GM19351 (cell line): ENCODE measurements at regions not wholly inside any gene's neighbourhood (a gene's known extent, or its start where the extent isn't known, plus 50 kb on each side); places are given as distances from the start of the nearest gene placed in this dataset.

Experiments
- ATAC-seq: cut with Tn5 transposase; IDR thresholded peaks from one replicate; pipeline ENCODE4 v1.9.1; 2021; ENCODE audit warnings: mild to moderate bottlenecking, moderate library complexity; ENCODE audit not compliant: unreplicated experiment

DNA sequence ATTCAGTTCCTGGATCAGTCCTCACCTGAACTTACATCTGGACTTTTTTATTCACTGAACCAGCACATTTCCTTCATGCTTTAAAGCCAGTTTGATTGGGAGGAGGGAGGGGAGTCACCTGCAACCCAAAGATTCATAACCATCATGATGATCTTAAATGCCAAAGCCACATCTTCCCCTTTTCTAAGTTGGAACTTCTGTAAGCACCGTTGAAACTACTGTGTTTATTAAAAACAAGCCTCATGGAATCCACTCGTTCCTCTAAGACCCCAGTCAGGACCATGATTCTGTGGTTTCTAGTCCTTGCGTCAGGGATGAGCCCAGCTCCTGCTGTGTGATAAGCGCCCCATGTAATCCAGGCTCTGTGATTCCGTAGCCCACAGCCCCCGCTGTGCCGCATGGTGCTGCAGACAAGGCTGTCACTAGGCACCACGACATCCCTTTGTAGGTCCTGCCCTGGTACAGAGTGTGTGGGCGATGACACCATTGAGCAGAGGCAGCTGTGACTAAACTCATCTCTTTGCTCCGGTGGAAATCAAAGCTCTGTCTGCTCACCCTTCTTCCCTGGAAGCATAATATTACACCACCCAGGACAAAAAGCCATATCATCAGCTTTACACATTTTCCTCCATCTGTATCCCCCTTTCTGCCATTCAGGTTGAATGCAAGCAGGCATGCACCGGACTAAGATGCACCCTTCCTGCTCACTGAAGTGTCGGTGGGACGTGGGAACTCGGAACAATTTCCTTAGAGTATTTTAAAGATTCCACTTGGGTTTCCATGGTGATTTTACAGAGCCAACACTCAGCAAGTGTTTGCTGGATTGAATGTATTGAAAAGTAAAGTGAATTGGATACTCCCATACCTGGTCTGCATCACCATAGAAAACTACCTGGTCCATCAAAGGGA is 132.0 kb upstream of the FSTL4 start:
- ATAC-seq, result no peak

GRCh38 chr5:133742431-133742988 is 130.2 kb upstream of the FSTL4 start:
- ATAC-seq, result peak; percentile 86

DNA sequence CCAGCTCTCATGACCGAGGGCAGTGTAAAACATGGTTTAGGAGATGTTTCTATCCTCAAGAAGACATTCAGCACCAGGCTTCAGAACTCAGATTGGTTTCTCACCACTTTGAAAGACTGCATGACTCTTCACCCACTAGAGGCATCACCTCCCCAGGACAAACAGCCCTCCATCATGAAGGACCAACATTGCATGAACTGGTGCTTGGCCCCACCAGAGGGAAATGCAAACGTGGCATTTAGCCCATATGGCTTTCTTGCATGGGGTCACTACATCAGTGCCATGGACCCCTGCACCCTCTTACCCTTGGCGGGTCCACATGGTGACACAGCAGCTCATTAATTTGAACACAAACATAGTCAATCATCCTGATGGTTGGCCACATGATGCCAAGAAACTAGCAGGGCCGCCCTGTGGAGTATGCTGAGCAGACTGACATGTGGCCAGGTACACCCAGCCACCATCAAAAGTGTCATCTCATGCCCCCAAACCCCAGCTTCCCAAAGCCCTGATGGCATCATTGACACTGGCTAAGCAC is 129.5 kb upstream of the FSTL4 start:
- ATAC-seq, result peak; percentile 8

- no peak for ATAC-seq
Observed at GRCh38 chr5:133741396-133741795, 129.1 kb upstream of the FSTL4 start.

GRCh38 chr5:133739181-133739780 is 126.9 kb upstream of the FSTL4 start:
- no peak for ATAC-seq

DNA sequence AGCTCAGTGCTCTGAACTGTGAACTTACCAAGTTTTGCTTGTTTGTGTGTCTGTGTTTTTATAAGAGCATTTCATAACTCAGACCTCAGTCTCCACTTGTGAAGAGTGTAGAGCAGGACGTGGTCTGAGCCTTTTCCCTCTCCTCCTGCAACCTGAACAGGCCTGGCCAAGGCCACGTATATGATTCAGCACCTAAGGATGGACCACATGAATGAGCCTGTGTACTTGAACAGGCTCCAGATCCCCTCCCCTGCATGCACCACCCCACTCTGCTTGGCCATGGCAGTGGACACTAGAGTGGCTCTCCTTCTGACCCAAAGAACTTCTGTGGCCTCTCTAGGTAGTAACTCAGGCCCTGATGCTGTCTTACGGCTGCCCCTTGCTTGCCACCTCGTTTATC is 125.9 kb upstream of the FSTL4 start:
- no peak for ATAC-seq

DNA sequence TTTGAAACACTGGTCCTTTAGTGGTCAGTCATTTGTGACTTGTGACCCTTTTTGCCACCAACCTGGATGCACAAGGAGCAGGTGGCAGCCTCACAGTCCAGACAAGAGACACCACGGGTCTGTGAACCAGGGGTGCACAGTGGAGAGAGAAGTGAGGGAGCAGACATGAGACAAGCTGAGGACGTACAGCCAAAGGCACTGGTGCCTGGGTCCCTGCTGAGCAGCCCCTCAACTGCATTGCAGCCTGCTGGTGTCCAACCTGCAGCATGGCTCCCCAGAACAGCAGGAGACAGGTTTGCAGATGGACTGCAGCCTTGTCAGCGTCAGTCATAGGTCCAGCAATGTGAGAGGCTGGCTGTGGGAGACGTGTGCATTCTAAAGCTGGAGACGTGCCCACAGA is 124.2 kb upstream of the FSTL4 start:
- no peak for ATAC-seq

DNA sequence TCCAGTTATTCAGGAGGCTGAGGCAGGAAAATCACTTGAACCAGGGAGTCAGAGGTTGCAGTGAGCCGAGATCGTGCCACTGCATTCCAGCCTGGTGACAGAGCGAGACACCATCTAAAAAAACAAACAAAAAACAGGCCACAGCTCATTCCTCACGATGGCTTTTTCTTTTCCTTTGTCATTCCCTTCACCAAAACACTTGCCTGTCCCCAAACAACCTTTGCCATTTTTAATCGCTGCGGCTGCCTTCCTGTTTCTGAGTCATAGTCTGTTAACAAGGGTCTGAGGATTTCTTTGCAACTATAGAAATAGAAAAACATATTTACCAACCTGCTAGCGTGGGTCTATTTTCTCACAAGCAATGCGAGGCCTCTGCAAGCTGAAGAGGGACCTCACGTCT is 123.0 kb upstream of the FSTL4 start:
- no peak for ATAC-seq

GRCh38 chr5:133734916-133735315 is 122.6 kb upstream of the FSTL4 start:
- ATAC-seq, result no peak

DNA sequence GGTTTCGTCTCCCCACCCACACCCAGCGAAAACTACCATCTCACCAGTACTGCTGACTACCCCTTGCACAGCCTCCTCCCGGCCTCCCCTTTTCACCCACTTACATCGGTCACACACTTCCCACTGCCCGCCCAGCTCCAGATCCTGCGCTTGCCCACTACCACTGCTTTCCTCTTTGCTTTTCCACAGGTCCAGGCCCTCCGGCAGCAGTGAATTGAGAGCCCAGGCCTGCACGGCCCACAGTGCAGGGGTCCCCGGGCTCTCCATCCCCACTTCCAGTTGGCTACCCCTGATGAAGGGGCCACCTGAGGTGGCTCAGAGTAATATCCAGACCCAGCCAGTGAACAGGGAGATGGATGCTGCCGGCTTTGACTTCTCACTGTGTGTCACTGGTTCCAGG is 120.2 kb upstream of the FSTL4 start:
- no peak for ATAC-seq

DNA sequence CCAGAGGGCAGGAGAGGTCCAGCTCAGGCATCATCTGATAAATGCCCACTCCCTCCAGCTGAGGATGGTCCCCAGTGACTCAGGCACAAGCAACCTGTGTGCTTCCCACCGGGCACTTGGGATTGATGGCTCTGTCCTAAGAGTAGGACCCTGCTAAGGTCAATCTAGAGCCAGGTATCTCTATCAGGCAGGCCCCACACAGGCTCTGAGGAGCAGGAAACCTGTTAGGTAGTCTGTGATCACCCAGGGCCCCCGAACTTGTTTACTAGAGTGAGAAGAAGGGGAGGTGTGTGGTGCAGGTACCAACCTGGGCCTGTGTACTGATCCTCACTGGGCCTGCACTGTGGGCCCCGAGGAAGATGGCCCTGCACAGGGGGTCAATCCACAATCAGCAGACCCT is 119.6 kb upstream of the FSTL4 start:
- no peak for ATAC-seq

GRCh38 chr5:133730866-133731265 is 118.5 kb upstream of the FSTL4 start:
- ATAC-seq, result no peak

GRCh38 chr5:133730346-133730745 is 118.0 kb upstream of the FSTL4 start:
- ATAC-seq, result no peak

- no peak for ATAC-seq
Observed at GRCh38 chr5:133729800-133730199, 117.5 kb upstream of the FSTL4 start.

DNA sequence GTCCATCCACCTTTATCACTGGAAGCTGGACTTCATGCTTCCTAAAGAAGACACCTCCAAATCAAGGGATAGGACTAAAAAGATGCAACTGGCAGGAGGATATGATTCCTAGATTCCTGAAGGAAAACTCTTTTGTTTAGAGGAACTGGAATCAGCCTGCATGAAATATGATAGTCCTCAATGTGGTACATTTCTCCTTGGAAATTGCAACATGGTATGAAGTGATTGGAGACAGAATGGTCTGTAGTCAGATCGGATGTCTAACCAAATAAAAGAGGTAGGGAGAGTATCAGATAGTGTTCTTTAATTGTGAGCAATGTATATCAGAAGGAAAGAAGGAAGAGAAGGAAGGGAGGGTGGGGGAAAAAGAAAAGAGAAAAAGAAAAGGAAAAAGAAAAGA is 116.1 kb upstream of the FSTL4 start:
- ATAC-seq, result no peak

- no peak for ATAC-seq
Observed at GRCh38 chr5:133727636-133728035, 115.3 kb upstream of the FSTL4 start.

- ATAC-seq, result no peak
Observed at GRCh38 chr5:133723651-133724366, 111.5 kb upstream of the FSTL4 start.

GRCh38 chr5:133723126-133723525 is 110.8 kb upstream of the FSTL4 start:
- no peak for ATAC-seq

DNA sequence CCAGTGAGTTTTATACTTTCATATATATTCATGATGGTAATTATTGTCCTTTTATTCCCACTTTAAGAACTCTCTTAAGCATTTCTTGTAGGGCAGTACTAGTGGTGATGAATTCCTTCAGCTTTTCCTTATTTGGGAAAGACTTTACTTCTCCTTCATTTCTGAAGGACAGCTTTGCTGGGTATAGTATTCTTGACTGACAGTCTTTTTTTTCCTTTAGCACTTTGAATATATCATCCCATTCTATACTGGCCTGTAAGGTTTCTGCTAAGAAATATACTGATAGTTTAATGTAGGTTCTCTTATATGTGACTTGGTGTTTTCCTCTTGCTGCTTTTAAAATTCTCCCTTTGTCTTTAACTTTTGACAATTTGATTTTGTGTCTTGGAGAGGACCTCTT is 109.0 kb upstream of the FSTL4 start:
- no peak for ATAC-seq

DNA sequence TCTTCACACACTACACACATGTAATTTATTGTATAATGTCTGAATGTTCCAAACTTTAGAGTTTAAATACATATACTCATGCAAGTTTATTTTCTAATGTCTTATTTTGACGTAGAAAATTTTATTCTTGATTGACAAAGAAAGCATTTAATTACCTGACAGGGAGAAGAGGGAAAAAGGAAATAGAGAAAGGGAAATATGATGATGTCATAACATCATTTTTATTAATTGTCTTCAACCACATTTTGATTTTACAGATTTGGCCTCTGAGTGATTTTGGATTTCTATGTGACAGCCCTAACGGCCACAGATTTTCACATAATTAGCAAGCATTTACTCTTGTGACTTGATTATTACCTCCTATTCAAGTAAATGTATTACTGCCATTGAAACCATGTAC is 106.1 kb upstream of the FSTL4 start:
- no peak for ATAC-seq

DNA sequence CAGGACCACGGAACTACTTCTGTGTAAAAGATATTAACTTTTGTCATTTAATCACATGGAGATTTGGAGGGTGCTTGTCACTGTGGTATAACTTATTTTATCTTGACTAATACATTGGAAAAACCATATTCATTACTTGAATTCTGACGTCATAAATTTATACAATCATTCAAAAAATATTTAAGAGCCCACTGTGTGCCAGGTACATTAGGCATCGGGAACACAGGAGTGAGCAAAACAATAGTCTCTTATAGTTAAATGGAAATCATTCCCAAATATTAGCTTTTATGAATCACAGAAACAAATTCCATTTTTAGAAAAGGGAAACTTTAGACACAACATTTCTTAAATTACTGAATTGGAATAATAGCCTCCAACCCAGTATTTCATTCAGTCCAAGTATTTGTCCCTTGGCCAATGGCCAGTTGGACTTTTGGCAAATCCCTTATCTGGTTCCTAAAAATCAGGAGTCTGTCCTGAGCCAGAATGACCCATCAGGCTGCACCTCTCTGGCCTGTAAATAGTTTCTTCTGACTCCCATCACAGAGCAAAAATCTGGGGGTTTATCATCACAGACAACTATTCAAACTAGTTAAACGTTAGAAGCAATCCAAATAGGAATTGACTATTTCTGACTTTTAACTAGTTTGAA is 104.3 kb upstream of the FSTL4 start:
- ATAC-seq, result no peak
